HuH-7 (cell line): ENCODE measurements at regions not wholly inside any gene's neighbourhood (a gene's known extent, or its start where the extent isn't known, plus 50 kb on each side); places are given as distances from the start of the nearest gene placed in this dataset.

ENCODE experiments used
- DNase-seq: peaks from one replicate; pipeline ENCODE4 v3.0.0; 2011; ENCODE audit warnings: low spot score

DNA sequence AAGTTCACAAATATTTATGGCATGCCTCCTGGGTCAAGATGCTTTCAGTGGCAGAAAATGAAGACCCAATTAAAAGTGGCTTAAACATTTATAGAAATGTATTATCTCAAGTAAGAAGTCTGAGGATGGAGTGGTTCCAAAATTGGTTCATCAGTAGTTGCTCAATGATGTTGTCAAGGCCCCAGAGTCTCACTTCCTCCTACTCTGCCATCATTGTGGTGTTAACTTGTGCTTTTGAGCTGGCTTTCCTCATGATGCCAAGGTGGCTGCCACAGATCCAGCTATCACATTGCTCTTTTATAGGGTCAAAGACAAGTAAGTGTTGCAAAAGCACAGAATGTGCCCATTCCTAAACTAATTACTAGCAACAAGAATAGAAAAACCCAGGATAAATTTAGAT, 404.6 kb upstream of the NRP1 start:
- DNase-seq, result no peak

DNA sequence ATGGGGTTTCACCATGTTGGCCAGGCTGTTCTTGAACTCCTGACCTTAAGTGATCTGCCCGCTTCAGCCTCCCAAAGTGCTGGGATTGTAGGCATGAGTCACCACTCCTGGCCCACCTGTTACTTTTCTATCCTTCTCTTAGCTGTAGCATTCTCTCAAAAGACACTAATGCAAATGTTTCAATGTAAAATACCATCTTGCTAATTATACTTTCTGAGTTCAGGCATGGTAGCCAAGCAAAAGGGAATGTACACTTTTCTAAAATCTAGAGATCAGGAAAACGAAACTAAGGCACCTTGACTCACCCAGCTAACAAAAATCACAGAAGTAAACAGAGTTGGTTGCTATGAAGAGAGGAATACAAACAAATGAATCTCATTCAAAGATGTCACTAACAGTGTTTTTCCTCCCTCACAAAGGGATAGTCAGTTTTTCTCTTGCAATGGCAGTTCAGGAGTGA, 401.0 kb upstream of the NRP1 start:
- DNase-seq, result no peak

GRCh38 chr10:33734393-33735155, 400.1 kb upstream of the NRP1 start:
- DNase-seq, result no peak

DNA sequence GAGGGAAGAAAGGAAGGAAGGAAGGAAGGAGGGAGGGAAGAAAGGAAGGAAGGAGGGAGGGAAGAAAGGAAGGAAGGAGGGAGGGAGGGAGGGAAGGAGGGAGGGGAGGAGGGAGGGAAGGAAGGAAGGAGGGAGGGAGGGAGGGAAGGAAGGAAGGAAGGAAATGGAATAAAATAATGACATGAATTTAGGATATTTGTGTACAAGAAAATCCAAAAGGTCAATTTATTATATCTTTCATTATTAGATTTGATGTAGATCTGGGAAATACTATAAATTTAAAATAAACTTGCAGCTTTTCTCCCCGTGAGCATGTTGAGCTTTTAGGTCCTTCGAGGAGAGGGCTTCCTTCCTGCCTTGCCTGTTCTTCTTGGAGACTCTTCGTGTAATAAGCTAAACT, 398.6 kb upstream of the NRP1 start:
- no peak for DNase-seq

- DNase-seq, result no peak
These were observed 397.8 kb upstream of the NRP1 start for GRCh38 chr10:33732161-33732680.

DNA sequence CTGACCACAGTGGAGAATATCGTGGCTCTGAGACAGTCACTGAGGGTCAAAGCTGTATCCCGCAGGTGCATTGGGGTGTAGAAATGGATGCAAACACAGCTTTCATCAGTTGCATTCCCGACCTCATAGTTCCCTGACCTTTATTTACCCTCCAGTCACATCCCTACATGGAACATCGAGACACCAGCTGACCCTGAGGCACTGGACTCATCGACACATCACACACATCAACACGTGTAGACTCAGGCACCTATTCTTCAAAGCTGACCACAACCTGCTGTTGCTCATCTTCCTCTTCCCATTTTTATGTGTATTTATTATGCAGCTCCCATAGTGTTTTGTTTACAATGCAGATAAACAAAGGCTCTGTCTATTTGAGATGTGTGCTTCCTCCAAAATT, 396.9 kb upstream of the NRP1 start:
- DNase-seq, result no peak

GRCh38 chr10:33725430-33725829, 391.0 kb upstream of the NRP1 start:
- no peak for DNase-seq

GRCh38 chr10:33723181-33723580, 388.7 kb upstream of the NRP1 start:
- no peak for DNase-seq

DNA sequence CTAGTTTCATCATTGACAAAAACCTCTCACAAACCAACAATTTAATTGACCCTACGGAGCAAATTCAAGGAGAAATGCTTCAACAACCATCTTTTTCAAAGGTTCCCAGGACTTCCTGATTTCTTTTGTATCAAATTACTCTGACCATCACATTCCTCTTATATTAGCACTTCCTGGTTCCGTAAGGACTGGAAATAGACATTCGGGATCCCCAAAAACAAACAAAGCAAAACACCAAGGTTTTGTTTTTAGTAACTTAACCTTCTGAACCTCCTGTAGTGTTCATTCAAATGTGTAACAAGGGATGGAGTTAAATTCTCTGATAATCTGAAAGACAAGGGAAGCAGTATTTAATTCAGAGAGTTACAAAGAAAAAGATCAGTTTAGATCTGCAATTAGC, 387.6 kb upstream of the NRP1 start:
- DNase-seq, result no peak

- DNase-seq, result no peak
These were observed 387.0 kb upstream of the NRP1 start for GRCh38 chr10:33721509-33721908.

DNA sequence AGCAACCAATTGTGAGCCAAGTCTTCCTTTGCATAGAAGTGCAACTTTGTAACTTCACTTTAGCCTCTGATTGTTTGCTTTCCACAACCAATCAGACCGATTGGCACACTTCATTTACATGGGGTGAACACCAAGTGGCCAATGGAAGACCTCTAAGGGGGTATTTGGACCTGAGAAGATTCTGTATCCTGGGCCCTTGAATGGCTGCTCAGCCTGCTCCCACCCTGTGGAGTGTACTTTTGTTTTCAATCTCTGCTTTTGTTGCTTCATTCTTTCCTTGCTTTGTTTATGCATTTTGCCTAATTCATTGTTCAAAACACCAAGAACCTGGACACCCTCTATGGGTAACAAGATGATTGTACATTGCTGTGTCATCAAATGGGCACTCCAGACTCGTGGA, 385.7 kb upstream of the NRP1 start:
- DNase-seq, result no peak

GRCh38 chr10:33719005-33719703, 384.7 kb upstream of the NRP1 start:
- no peak for DNase-seq

GRCh38 chr10:33716501-33717267, 382.2 kb upstream of the NRP1 start:
- DNase-seq, result no peak

GRCh38 chr10:33715303-33715975, 381.0 kb upstream of the NRP1 start:
- DNase-seq, result no peak

DNA sequence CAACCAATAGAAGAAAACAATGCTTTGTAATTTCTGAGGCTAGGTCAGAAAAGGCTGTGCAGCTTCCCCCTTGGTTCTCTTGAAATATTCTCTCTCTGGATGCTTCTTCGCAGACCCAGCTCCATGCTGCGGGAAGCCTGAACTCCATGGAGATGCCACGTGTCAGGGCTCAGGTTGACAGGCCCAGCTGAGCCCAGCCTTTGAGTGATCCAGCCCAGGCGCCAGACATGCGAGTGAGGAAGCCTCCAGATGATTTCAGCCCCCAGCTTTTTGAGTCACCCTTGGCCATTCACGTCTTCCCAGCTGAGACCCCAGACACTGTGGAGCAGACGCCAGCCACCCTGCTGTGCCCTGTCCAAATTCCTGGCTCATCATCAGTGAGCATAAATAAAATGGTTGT, 378.4 kb upstream of the NRP1 start:
- no peak for DNase-seq

DNA sequence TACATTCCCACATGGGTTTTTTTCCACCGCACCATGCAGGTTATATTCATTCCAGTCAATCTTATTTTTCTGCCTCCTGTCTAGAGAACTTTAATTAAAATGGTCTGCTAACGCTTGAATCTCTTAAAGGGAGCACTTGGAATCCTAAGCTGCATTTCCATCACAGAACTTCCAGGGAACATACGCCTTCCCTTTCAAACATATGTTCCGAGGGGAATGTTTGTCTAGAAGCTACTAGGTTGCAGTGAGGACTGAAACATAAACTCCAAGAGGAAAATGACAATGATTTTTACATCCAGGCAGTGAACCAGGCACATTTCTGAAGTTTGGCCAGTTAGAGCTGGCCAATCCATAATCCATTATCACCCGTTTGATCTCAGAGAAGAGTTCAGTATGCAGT, 375.5 kb upstream of the NRP1 start:
- DNase-seq, result no peak

- no peak for DNase-seq
These were observed 374.7 kb upstream of the NRP1 start for GRCh38 chr10:33709008-33709753.

DNA sequence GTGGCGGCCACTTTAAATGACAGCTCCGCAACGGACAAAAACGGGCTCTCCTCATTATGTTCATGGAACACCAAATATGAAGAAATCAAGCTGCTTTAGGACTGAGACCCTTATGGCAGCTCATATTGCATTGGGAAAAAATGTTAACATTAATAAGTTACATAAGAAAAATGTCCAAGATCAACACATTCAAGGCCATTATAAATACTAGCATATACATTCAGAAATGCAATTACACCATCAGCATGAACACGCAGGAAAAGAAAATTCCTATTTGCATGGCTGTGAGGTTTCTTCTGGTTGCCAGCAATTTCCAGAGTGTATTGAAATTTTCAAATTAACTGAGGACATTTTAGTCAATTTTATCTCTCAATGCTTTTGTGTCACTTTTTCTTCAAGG, 374.1 kb upstream of the NRP1 start:
- no peak for DNase-seq

GRCh38 chr10:33706746-33707145, 372.3 kb upstream of the NRP1 start:
- DNase-seq, result no peak

GRCh38 chr10:33706191-33706590, 371.7 kb upstream of the NRP1 start:
- no peak for DNase-seq

- DNase-seq, result no peak
These were observed 369.9 kb upstream of the NRP1 start for GRCh38 chr10:33704214-33704830.
